ENCODE measurements at regions not wholly inside any gene's neighbourhood (a gene's known extent, or its start where the extent isn't known, plus 50 kb on each side); places are given as distances from the start of the nearest gene placed in this dataset.

- TF ChIP-seq CTCF (conservative IDR thresholded peaks at IDR 0.05 in 1 of 2, IDR thresholded peaks at IDR 0.05 in 1 of 2; ENCODE audit: extremely low read depth in 1 of 2, insufficient read depth in 1 of 2, low read depth in 1 of 2, low read length in 2 of 2) (no peak), EZH2 (IDR thresholded peaks at IDR 0.05; ENCODE audit: borderline replicate concordance, low read length) (no peak)
Measured at GRCh38 chr10:88193018-88193417, 329.6 kb downstream of the PTEN start.
